Body of pancreas (tissue), 4 donors: ENCODE measurements at regions not wholly inside any gene's neighbourhood (a gene's known extent, or its start where the extent isn't known, plus 50 kb on each side); places are given as distances from the start of the nearest gene placed in this dataset.

Experiments
- CTCF ChIP-seq, 7 experiments: fragments of 450-650 bp in 4 of 7; fragments of 200-600 bp in 3 of 7; sonication (generic) in 3 of 7; IDR thresholded peaks; one replicate each; pipeline ENCODE4 v1.5.1; 2016 to 2019; ENCODE audit warnings: antibody characterized with exemption in 7 of 7
- POLR2A ChIP-seq, 3 donors: fragments of 450-650 bp; IDR thresholded peaks; one replicate each; pipeline ENCODE4 v1.6.1; 2016; ENCODE audit warnings: antibody characterized with exemption in 3 of 3, mild to moderate bottlenecking in 2 of 3

- TF ChIP-seq CTCF (IDR thresholded peaks at IDR 0.05) (no peak), POLR2A (IDR thresholded peaks at IDR 0.05) (no peak)
These were observed 87.1 kb upstream of the CTTNBP2 start for GRCh38 chr7:117960351-117960750.
